CMK (cell line): ENCODE measurements at regions not wholly inside any gene's neighbourhood (a gene's known extent, or its start where the extent isn't known, plus 50 kb on each side); places are given as distances from the start of the nearest gene placed in this dataset.
"Not testable (repeated sequence)": the region's sequence is repeated elsewhere in the genome, so short reads cannot be mapped to it uniquely, and the experiment has no call there.

Experiments
- DNase-seq: peaks from one replicate; pipeline ENCODE4 v3.0.0-alpha.2; 2010; ENCODE audit warnings: low read depth

DNA sequence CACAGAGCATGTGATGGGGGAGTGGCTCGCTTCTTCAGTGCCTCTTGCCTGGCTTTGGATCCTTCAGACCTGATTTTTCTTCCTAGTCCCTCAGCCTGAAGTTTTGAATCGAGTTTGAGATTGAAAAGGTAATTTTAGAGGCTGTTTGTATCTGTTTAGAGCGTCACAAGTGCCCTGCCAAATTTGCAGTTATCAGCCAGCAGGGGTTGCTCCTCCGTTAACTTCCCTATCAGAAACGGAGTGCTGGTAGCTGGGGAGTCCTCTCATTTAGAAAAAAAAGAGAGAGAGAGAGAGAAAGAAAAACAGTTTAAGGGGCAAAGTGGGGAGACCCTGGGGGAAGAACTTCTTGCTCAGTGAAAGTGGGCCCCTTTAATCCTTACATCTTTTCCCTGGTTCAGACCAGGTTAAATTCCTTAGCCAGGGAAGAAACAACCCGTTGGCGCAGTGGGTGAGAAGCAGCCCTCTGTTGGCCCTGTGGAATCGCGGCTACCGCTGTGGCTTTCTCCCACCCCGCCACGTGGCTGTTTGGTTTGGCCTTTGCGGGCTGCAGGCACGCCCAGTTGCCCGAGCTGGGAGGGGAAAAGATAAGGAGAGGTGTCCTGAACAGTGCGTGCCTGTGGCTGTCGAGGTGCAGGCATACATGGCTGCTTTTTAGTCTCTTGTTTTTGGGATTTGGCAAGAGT lies 576.7 kb upstream of the ACO1 start:
- DNase-seq: no peak

DNA sequence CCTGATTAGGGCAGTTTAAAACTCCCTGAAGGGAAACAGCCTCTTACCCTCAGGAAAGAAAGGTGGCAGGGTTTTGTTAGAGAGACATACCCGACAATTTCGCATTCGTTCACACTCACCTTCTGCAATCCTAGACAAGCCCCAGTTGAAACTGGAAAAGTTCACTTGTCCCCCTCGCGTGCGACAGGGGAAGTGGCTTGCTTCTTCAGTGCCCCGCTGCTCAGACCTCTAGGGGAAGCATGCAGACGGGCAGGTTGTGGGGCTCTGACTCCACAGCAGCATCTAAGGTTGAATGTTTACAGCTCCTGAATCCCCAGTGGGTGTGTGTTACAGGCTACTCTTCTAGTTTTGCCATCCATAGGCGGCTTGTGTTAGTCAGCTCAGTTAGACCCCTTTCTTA lies 575.7 kb upstream of the ACO1 start:
- DNase-seq: no peak

DNA sequence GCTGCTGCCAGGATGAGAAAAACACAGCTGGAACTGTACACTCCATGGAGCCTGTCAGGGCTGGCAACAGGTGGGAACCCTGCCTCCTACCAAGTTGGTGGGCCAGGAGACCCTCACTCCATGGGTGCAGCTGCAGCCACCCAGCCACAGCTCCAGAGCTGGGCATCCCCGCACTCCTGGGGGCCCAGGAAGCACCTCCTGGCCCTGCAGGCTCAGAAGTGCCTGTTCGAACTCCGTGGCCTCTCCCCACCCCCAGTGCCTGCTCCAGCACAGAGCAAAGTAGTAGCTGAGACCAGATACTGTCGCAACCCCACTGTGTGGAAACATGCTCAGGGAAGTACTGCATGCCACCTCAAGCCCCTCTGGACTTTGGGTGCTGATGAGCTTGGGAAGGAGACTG lies 564.0 kb upstream of the ACO1 start:
- DNase-seq: no peak

DNA sequence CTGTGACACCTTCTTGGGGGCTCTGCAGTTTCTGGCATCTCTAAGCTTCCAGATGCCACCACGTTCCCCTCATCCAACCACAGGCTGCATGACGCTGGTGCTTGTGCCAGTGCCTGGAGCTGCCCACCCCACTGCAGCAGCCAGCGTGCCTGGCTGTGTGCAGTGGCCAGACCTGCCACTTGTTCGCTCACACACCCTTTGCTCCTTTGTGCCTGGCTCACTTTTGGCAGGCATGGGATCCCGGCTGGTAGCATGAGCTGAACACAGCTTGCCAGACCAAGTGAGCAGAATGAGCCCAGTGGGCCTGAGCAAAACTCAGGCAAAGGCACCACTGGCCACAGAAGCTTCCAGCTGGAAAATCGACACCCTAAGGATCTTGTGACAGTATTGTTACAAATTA lies 562.9 kb upstream of the ACO1 start:
- DNase-seq: no peak

DNA sequence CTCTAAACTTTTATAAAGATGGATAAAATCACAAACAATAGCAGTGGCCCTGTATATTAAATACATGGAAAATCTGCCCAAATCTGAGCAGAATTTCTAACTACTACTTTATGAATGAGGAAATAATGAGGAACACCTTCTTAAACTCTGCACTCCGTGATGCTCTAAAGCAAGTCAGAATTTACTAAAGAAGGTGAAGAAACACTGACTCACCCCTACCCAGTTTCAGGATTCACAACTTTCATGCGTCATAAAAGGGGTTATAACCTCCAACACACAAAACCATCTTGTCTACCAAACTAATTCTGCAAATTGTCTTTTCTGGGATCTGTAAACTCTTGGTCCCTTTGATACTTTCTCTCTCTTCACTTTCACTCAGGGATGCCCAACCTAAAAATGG lies 561.1 kb upstream of the ACO1 start:
- DNase-seq: no peak

DNA sequence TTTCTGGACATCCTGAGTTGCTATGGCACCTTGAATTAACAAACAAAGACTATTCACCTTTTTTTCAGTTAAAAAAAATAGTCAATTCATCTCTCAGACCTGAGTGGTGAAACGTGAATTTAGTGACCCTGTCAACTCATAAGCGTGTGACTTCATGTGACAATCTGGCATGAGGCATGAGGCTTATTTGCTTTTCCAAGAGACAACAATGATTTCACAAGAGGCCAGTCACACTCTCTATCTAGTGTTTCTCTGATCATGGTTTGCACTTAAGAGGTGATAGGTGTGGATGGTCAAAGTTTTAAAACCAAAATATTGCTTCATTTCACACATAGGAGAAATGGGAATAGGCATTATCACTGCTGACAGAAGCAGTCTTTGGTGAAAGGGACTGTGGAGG lies 559.6 kb upstream of the ACO1 start:
- no peak for DNase-seq

DNA sequence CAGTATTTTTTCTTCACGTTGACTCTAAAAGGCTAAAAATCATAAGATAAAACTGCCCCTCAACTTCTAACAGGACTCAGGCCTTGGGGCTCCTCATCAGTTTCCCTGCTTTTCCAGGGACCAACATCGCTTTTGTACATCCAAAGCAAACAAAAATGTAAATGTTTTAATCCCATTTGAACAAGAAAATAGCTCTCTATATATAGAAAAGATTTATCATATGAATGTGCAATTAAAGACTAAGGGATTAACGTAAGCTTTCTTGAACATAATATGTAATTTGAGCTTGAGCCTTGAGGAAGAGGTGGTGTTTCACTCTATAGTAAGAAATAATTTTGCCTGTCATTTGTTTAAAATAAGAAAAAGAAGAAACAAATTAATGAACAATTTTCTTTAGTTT lies 547.2 kb upstream of the ACO1 start:
- no peak for DNase-seq

DNA sequence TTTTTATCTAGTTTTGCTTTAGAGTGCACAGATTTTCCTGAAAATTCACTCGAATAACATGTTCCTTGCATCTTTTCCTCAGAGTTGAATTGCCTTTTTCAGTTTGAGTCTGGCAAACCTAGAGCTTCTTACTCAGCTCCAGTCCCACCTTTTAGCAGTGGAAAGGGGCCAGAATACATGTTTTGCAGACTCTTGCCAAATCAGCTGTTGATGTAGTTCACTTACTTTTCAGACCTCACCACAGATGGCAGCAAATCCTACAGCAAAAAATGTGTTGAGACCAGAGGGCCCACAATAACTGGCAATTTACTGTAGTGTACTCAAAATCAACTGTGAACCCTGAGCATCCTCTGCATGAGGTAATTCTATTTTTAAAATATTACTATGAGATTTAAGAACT lies 545.2 kb upstream of the ACO1 start:
- DNase-seq: no peak

DNA sequence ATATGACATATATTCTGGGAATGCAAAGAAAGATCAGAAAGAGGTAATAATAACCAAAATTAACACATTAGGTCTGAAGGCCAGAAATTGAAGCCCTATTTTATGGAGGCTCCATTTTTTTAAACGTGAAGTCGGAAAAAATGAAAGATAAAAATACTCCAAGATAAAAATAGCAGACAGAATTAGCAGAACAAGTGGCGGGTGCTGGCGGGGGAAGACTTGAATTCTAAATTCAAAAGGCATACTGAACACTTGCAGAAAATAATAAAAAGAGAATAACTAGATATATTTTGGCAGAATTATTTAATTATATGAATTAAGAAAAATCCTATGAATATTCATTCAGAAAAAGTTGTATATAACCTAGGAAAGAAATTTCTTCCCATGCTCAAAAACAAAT lies 543.7 kb upstream of the ACO1 start:
- no peak for DNase-seq

DNA sequence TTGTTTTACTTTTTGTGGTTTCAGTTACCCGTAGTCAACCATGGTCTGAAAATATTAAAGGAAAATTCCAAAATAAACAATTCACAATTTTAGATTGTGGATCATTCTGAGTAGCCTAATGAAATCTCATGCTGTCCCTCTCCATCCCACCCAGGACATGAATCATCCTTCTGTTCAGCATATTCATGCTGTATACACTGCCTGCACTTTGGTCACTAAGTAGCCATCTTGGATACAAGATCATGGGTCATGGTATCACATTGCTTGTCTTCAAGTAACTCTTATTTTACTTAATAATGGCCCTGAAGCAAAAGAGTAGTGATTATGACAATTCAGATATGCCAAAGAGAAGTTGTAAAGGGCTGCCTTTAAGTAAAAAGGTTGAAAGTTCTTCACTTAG lies 536.5 kb upstream of the ACO1 start:
- no peak for DNase-seq

DNA sequence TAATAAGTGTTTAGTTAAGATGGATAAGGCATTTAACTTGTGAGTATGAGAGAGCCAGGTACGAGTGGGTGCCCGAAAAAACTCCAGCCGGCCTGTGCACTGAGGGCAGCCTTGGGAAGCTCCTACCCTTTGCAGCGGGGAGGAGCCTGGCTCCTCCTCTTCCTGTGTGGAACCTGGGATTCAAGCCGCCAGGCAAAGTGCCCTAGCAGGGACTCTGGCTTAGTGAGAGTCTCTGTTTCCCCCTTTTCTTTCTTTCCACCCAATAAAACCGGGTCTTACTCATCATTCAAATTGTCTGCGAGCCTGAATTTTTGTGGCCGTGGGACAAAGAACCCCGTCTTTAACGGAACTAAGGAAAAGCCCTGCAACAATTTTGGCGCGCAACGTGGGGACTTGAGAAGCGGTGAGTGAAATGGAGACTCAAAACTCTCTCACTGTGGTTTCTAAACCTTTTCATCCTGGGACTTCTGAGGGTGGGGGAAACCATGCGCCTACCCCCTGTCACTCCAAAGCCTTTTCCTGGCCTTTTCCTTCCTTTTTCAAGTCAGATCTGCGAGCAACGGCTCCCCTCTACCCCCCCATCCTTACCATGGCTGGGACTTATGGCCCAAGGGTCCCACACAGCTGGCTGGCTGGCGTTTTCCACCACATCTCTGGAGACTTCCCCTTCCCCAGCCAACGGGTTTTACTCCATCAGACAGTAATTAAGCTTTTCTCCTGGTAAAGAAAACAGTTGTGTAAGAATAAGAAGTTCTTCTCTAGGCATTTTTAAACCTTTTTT lies 535.7 kb upstream of the ACO1 start:
- DNase-seq: no peak

DNA sequence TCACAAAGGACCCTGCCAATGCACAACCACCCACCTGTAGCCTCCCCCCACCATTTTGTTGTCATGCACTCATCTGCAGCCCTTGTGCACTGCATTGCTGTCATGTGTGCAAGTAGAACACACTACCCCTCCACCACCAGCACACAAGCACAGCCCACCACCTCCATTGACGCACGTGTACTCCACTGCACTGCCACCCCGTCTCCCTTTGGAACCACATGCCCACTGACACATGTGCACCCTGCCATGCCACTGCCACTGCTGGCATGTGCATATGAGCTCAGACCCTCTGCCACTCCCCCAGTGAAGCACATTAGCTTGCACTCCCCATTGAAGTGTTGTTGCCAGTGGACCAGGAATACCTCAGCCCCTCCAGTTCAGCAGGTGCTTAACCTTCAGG lies 530.3 kb upstream of the ACO1 start:
- no peak for DNase-seq

DNA sequence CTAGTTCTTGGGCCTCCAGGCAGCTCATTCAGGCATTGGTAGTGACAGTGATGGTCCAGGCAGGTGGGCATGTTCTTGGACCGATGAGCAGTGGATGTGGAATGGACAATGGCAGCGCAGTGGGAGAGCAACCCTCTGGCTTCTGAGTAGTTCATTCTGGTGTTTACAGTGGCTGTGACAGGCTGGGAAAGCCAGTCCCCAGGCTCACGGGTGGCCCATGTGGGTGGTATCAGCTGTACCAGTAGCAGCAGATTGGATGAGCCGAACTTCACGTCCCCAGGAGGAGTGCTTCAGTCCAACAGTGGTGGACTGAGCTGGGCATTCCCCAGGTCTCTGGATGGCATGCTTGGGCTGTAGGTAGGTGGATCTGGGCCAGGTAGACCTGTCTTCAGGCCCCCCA lies 515.6 kb upstream of the ACO1 start:
- DNase-seq: no peak

DNA sequence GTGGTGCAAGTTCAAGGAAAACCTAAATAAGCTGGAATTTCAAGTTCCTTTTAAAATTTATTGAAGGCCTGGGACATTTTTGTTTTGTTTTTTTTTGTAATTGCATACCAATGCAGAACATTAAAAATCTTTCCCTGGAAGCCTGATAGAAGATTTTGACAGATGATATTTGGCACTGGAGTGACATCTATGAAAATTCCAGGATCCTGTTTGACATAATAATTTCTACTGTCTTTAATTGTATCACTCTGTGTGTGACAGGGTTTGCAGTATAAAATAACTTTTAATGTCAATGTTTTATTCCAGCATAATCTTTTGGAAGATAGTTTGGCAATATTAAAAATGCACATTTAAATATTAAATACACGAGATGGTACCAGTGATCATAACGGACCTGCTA lies 514.2 kb upstream of the ACO1 start:
- DNase-seq: no peak

DNA sequence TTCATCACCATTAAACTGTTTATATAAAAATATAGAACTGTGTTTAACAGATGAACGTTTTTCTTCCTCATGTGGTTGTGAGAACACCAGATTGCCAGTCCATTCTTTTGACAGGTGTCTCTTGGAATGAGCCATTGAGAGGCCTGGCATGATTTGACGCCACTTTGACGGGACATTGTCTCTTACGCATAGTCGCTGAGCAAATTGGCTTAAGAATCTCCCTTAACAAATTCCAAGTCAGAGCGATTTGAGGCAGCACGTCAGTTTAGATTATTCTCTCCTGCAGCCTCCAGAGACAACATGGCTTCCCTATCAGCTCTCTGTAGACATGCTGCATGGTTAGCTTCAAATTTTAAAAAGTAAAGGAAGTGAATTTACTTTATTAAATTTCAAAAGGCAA lies 510.7 kb upstream of the ACO1 start:
- DNase-seq: no peak

DNA sequence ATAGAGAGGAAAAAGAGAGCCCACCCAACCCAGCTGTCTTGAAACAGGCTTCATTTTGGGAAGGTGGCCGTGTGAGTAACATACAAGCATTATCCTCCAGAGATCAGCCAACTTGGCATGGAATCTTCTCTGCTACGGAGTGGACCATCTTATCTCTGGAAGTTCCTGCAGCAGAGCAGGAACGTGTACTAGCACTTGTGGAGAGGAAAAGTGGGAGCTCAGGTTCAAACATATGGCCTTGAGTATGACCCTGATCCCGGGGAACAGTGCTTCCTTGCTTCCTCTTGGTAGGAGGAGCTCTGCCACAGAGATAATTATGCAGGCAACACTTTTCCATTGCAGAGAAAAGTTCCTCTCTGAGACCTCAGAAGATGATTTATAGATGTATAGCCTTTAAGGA lies 490.4 kb upstream of the ACO1 start:
- no peak for DNase-seq

DNA sequence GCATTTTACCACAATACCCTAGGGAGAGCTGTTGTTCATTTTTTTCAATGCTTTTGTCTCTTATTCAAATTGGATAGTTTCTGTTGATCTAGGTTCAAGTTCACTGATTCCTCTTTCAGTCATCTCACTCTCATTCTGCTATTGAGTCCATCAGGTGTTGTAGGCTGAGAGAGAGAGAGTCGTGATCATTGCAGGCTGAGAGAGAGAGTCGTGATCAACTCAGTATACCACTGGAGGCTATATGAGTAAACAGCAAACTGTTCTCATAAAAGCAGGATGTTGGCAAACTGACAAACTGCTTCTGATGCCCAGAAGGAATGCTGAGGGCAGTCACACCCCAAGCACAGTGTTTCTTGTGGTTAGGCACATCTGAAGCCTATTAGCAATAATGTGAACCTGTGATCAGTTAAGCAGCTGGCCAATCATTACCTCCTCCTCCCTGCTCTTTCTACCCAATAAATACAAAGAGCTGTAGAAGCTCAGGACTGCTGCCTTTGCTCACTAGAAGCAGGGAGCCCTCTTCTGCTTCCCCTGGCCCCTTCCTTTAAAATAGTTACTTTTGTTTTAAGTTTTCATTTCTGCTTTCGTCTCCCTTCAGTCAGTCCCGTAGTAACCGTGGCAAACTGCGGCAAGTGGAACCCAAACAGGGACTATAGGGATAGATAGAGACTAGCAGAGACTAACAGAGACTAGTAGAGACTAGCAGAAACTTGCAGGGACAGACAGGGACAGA lies 476.1 kb upstream of the ACO1 start:
- no peak for DNase-seq

DNA sequence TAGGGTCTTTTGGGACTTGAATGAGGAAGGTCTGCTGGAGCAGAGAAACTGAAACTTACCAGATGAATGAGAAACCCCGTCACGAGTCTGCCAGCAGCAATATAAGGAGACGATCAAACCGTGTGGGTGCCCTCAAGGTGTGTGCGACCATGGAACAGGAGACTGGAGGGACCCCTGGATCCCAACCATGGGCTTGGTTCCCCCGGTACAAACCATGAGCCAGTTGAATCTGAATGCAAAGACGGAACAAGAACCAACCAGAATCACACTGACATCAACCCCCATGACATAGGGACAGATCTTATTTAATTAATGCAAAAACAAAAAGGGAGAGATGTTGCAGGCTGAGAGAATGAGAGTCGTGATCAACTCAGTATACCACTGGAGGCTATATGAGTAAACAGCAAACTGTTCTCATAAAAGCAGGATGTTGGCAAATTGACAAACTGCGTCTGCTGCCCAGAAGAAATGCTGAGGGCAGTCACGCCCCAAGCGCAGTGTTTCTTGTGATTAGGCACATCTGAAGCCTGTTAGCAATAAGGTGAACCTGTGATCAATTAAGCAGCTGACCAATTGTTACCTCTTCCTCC lies 475.5 kb upstream of the ACO1 start:
- no peak for DNase-seq

DNA sequence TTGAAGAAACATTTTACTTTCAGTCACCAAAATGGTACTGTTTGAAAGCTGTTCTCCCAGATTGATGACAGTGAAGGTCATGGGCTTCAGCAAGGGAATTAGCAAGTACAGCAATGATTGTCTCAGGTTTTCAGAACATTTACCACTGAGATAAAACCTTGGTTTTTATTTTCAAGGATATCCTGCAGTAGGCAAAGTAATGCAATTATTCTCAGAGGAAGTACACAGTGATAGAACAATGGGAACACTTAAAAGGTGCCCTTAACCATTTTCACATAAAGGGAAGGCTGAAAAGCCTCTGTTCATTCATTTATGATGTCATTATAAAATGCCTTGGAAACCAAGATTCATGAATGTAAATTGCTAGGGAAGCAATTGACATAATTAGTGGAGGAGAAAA lies 471.8 kb upstream of the ACO1 start:
- no peak for DNase-seq

DNA sequence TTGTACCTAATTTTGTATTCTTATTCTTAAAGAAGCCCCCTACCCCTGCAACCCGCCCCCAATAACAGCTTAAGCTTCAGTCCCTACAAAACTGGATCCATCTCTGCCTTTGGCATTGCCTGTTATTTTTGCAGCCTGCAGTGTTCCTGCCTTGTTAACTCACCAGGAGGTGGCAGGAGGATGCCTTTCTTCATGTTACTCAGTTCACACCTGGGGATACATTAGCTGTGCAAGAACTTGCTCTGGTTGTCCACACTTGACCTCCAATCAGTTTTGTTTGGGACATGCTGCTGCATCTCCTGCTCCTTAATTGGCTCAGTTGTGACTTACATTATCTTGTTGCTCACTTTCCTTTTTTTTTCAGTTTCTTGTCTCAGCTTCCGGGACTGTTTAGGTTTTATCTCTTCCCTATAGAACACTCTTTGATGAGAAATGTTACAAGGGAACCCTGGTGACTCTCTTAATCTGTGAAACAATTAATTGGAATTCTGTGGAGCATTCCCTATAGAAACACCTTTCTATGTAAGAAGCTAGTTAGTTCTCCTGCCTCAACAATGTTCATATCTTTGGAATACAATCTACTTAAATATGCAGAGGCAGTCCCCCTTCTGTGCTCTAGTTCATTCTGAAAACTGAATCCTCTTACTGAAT lies 467.7 kb upstream of the ACO1 start:
- DNase-seq: no peak

DNA sequence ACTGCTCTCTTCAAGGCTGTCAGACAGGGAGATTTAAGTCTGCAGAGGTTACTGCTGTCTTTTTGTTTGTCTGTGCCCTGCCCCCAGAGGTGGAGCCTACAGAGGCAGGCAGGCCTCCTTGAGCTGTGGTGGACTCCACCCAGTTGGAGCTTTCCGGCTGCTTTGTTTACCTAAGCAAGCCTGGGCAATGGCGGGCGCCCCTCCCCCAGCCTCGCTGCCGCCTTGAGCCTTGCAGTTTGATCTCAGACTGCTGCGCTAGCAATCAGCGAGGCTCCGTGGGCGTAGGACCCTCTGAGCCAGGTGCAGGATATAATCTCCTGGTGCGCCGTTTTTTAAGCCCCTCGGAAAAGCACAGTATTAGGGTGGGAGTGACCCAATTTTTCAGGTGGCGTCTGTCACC lies 446.7 kb upstream of the ACO1 start:
- DNase-seq: not testable (repeated sequence)

DNA sequence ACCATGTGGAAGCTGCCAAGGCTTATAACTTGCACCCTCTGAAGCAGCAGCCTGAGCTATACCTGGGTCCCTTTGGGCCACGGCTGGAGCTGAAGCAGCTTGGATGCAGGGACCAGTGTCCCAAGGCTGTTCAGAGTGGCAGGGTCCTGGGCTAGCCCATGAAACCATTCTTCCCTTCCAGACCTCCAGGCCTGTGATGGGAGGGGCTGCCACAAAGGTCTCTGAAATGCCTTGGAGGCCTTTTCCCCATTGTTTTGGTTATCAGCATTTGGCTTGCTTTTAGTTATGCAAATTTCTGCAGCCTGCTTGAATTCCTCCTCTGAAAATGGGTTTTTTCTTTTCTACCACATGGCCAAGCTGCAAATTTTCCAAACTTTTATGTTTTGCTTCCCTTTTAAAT lies 433.7 kb upstream of the ACO1 start:
- DNase-seq: no peak
